HG03025 (cell line): ENCODE measurements at regions not wholly inside any gene's neighbourhood (a gene's known extent, or its start where the extent isn't known, plus 50 kb on each side); places are given as distances from the start of the nearest gene placed in this dataset.

Experiments used
- ATAC-seq: cut with Tn5 transposase; IDR thresholded peaks from one replicate; pipeline ENCODE4 v1.9.1; 2021; ENCODE audit warnings: mild to moderate bottlenecking, moderate library complexity; ENCODE audit not compliant: unreplicated experiment, low FRiP score

GRCh38 chr12:131367983-131368667 lies 342.8 kb upstream of the SFSWAP start:
- ATAC-seq: no peak

DNA sequence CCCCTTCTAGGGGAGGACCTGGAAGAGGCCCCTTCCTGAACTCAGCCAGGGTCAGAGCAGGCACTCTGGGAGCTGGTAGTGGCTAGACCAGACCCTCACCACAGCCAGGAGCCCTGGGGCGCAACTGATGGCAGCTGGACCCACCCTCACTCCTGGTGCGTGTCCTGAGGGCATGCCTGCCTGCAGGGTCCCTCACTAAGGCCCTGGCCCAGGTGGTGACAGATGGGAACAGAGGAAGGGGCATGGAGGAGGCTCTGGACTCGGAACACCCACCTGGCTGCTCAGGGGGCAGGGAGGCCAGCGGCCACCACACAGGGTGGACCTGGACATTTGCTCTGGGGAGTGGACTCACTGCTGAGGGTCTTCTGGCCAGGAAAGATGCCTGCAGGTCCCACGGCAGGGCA lies 342.2 kb upstream of the SFSWAP start:
- ATAC-seq: no peak

DNA sequence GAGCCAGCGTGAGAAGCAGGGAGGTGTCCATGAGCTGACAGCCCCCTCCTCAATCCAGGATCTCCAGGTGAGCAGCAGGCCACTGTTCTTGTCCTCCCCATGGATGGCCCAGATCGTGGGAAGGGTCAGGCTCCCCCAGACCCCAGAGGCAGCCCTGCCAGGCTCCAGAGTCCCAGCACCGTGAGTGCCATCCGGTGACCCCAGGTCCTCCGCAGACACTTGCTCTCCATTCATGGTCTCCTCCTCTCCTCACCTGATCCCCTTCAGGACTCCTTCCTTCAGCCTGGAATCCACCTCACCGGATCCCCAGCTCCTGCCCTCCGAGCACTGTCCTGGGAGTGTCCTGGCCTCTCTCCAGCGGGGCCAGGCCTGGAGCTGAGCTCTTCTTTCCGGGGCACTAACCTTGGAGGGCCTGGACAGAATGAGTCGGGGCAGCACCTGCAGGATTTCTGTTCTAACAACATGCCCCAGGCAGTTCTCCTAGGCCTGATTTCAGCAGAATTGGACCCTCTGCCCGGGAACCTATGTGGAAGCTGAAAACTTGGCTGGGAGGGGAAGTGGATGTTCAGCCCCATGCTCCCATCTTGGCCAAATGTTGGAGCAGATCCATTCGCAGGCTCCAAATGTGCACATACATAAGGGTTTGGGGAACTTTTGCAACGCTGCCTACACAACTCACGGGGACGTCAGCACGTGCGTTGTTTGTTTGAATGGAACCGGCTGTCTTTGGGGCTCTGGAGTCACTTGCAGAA lies 341.6 kb upstream of the SFSWAP start:
- no peak for ATAC-seq

DNA sequence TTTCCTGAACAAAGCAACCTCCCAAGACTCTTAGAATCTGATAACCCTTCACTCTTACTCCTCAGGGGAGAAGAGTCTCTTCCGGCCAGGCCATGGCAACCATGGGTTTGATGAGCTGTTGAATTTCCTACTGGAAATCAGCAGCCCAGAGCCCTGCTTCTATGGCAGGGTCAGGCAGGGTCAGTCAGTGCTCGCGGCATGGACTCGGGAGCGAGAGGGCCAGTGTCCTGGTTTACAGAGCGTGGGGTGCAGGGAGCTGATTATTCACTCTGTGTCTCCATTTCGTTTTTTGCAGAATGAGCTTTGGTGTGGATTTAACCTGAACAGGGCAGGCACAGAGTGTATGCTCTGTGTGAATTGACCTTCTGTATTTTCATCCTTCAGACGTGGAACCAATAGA lies 340.6 kb upstream of the SFSWAP start:
- no peak for ATAC-seq

DNA sequence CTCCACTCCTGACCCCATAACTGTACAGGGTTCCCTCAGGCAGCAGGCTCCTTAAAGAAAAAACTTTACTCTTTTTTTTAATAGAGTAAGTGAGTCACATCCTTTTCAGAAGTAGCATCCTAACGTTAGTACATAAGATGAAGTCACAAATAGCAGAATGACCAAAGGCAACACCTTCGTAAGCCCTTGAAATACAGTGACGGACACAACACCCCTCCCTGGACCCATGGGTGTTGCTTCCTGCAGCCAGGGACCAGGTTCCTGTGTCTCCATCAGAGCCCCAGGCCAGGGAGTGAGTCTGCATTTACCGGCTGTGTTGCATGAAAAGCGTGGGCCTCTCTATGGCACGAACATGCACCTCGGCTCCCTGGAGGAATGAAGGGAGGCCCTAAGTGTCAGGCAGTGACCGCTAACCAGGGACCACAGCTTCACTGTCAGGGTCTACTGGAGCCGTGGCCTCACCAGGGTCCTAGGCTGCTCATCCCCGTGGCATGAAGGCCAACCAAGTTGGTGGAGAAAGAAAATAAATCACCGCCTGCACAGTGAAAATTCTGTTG lies 340.0 kb upstream of the SFSWAP start:
- ATAC-seq: no peak

- no peak for ATAC-seq
These were observed 339.3 kb upstream of the SFSWAP start for GRCh38 chr12:131371401-131372170.

DNA sequence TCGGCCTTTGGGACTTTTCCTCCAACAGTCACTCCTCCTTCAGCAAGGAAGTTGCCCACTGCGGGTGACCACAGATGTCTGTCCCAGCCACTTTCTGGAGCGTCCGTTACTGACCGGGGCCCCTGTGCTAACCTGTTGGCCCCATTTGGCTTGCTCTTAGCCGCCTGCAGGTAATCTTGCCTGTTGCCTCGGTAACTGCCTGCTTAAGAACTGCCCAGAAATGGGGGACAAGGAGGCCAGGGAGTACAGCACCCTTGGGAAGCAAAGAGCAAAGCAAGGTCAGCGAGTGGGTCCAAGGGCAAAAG lies 338.8 kb upstream of the SFSWAP start:
- no peak for ATAC-seq

DNA sequence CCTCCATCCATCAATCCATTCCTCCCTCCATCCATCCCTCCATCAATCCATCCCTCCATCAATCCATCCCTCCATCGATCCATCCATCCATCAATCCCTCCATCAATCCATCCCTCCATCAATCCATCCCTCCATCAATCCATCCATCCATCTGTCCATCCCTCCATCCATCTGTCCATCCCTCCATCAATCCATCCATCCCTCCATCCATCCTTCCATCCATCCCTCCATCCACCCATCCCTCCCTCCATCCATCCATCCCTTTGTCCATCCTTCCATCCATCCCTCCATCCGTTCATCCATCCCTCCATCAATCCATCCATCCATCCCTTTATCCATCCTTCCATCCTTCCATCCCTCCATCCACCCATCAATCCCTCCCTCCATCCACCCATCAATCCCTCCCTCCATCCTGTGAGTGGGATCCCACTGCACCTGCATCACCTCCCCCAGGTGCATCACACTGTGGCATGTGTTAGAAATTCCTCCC lies 338.1 kb upstream of the SFSWAP start:
- ATAC-seq: no peak

GRCh38 chr12:131375261-131375971 lies 335.5 kb upstream of the SFSWAP start:
- no peak for ATAC-seq

GRCh38 chr12:131375972-131376345 lies 334.9 kb upstream of the SFSWAP start:
- ATAC-seq: no peak

GRCh38 chr12:131378176-131378842 lies 332.6 kb upstream of the SFSWAP start:
- ATAC-seq: no peak

DNA sequence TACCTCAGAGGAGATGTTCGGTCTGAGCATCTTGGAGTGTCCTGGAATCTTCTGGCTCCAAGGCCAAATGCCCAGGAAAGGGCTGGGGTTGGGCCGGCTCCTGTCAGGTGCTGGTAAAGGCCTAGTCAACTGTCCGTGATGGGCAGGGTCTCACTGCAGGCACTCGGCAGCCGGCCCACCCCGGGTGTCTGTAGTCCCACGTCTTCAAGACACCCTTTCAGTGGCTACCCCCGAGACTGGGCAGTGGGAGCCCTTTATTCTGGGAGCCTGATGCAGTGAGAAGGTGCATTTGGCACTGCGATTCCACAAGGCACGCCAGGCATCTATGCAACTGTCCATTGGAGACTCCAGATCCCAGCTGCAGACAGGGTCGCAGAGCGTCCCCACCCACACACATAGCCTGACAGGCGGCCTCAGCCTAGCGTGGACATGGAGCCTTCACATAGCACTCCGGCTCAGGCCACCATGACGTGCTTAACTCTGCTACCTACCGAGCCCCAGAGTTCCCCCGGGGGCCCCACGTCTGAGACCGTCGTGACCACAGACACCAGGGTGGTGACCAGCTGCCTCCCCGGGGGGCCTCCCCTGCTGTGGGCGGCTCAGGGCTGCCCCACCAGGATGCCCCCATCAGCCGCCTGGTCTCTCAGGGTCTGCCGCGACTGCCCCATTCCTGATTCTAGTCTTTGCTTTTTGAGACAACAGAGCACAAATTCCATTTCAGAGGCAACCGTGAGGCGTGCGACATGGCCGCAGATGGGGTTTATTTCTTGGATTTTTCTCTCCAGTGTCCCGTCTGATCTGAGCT lies 331.8 kb upstream of the SFSWAP start:
- no peak for ATAC-seq

DNA sequence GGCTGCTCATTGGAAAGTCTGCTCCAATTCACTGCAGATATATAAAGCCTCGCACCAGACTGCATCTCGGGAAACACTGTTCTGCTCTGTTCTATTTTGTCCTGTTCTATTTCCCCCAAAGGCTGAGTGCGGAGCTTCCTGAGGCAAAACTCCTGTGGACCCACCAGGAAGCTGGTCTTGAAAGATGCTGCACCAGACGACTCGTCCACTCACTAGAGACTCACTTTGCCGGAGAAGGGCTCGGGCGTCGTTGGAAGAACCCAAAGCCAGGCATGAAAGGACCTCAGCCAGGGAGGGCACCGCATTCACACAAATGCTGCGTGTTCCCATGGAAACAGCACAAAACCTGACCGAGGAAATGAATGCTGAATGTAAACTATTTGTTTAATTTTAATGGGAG lies 331.2 kb upstream of the SFSWAP start:
- no peak for ATAC-seq

DNA sequence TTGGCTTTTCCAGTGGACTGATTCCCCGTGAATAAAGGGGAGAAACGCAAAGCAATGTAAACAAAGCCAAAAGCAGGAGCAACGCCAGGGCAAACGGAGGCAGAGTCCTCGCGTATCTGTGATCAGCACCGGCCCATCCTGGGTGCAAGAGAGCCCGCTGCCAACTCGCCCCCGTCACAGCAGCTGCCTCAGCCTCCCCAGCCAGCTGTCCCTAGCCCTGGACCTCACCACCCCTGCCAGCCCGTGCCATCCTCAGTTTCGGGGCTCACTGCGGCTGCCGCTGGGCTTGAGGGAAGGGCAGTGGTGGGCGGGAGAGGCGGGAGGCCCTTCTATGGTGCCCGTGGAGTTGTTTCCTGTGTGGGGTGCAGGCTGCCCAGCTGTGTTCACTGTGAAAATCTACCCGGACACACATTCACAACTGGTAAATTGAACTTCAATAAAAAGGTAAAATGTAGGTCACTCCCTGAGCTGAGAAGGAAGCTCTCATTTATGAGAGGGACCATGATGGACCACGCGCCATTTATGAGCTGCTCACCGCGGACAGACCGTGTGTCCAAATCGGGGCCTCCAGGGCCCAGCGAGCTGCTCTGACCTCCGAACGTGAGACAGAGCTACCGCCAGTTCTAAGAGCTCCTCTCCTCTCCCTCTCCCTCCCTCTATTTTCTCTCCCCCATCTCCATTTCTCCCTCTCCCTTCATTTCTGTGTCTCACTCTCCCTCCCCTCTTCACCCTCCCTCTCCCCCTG lies 330.5 kb upstream of the SFSWAP start:
- no peak for ATAC-seq

GRCh38 chr12:131380965-131381705 lies 329.8 kb upstream of the SFSWAP start:
- ATAC-seq: no peak

GRCh38 chr12:131381716-131382430 lies 329.0 kb upstream of the SFSWAP start:
- no peak for ATAC-seq

DNA sequence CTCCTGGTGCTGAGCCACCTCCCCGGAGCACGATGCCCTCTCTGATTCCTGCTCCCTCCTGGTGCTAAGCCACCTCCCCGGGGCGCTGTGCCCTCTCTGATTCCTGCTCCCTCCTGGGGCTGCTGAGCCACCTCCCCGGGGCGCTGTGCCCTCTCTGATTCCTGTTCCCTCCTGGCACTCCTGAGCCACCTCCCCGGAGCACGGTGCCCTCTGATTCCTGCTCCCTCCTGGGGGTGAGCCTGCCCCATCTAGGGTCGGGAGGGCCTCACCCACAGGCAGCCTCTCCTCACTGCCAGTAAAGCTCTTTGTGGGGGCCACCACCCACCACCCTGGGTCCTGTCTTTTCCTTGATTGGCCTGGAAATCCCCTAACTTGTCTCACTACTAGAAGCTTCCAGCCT lies 327.6 kb upstream of the SFSWAP start:
- no peak for ATAC-seq
